ENCODE measurements at regions not wholly inside any gene's neighbourhood (a gene's known extent, or its start where the extent isn't known, plus 50 kb on each side); places are given as distances from the start of the nearest gene placed in this dataset.

GRCh38 chr3:80705290-80705689, 937.5 kb upstream of the ROBO1 start:
- no peak overlapping the region for H3K27ac ChIP-seq (ENCODE audit: low read depth, low read length, poor library complexity, severe bottlenecking)
- H3K4me2 ChIP-seq (ENCODE audit: low read length) = no peak overlapping the region
- no peaks in the 10 kb centered on the region for H4K20me1 ChIP-seq (ENCODE audit: insufficient read depth, low read length)
- no peak overlapping the region for H3K4me3 ChIP-seq (ENCODE audit: low read depth, low read length, poor library complexity, severe bottlenecking)
- 0 out of 2 replicates have a peak, but pooled peaks cover 11% of the 10 kb centered on the region for H3K9me3 ChIP-seq (ENCODE audit: low read length)
- no peaks in the 10 kb centered on the region for H3K4me1 ChIP-seq (ENCODE audit: insufficient read depth, low read length, poor library complexity, severe bottlenecking)
- intact Hi-C loops (cut with micrococcal nuclease; ENCODE audit: unreplicated experiment) = no loop called here
- H3K36me3 ChIP-seq (ENCODE audit: insufficient read depth, low read length) = no peaks in the 10 kb centered on the region
- H3K9me2 ChIP-seq (ENCODE audit: insufficient read depth, low read length) = no peaks in the 10 kb centered on the region
- ChIA-PET CTCF (ENCODE audit: unreplicated experiment) (no interaction called here), POLR2A (no interaction called here)
- no peak overlapping the region for H2AFZ ChIP-seq (ENCODE audit: low read length)
- no peak for DNase-seq (ENCODE audit: low spot score)
- no TSS peak for BruUV-seq (replicated peaks)
- no peak for TF ChIP-seq EZH2phosphoT487 (IDR thresholded peaks at IDR 0.05; ENCODE audit: borderline replicate concordance, low read depth, low read length)
- TF ChIP-seq, protein P1, sequence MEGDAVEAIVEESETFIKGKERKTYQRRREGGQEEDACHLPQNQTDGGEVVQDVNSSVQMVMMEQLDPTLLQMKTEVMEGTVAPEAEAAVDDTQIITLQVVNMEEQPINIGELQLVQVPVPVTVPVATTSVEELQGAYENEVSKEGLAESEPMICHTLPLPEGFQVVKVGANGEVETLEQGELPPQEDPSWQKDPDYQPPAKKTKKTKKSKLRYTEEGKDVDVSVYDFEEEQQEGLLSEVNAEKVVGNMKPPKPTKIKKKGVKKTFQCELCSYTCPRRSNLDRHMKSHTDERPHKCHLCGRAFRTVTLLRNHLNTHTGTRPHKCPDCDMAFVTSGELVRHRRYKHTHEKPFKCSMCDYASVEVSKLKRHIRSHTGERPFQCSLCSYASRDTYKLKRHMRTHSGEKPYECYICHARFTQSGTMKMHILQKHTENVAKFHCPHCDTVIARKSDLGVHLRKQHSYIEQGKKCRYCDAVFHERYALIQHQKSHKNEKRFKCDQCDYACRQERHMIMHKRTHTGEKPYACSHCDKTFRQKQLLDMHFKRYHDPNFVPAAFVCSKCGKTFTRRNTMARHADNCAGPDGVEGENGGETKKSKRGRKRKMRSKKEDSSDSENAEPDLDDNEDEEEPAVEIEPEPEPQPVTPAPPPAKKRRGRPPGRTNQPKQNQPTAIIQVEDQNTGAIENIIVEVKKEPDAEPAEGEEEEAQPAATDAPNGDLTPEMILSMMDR (conservative IDR thresholded peaks at IDR 0.05; ENCODE audit: low read length) = no peak
- no peaks in the 10 kb centered on the region for H3K79me2 ChIP-seq (ENCODE audit: insufficient read depth, low read depth, low read length)

- Histone ChIP-seq H3K9me3 (ENCODE audit: low read length) (0 out of 2 replicates have a peak, but pooled peaks cover 11% of the 10 kb centered on the region), H2AFZ (ENCODE audit: low read length) (no peak overlapping the region), H3K4me2 (ENCODE audit: low read length) (no peak overlapping the region), H3K4me3 (ENCODE audit: low read depth, low read length, poor library complexity, severe bottlenecking) (no peak overlapping the region), H3K4me1 (ENCODE audit: insufficient read depth, low read length, poor library complexity, severe bottlenecking) (no peaks in the 10 kb centered on the region), H3K79me2 (ENCODE audit: insufficient read depth, low read depth, low read length) (no peaks in the 10 kb centered on the region), H3K36me3 (ENCODE audit: insufficient read depth, low read length) (no peaks in the 10 kb centered on the region), H3K9me2 (ENCODE audit: insufficient read depth, low read length) (no peaks in the 10 kb centered on the region), H3K27ac (ENCODE audit: low read depth, low read length, poor library complexity, severe bottlenecking) (no peak overlapping the region), H4K20me1 (ENCODE audit: insufficient read depth, low read length) (no peaks in the 10 kb centered on the region)
- DNase-seq (ENCODE audit: low spot score) = no peak
- ChIA-PET CTCF (ENCODE audit: unreplicated experiment) (no interaction called here), POLR2A (no interaction called here)
- TF ChIP-seq, protein P1 (conservative IDR thresholded peaks at IDR 0.05; ENCODE audit: low read length) = no peak
- no peak for TF ChIP-seq EZH2phosphoT487 (IDR thresholded peaks at IDR 0.05; ENCODE audit: borderline replicate concordance, low read depth, low read length)
- BruUV-seq (replicated peaks) = no TSS peak
- intact Hi-C loops (cut with micrococcal nuclease; ENCODE audit: unreplicated experiment) = no loop called here
These were observed 933.6 kb upstream of the ROBO1 start for GRCh38 chr3:80701349-80701748.

- no peaks in the 10 kb centered on the region for H4K20me1 ChIP-seq (ENCODE audit: insufficient read depth, low read length)
- no peaks in the 10 kb centered on the region for H3K9me2 ChIP-seq (ENCODE audit: insufficient read depth, low read length)
- intact Hi-C loops (cut with micrococcal nuclease; ENCODE audit: unreplicated experiment) = no loop called here
- TF ChIP-seq, protein P1 (conservative IDR thresholded peaks at IDR 0.05; ENCODE audit: low read length) = no peak
- no peak for TF ChIP-seq EZH2phosphoT487 (IDR thresholded peaks at IDR 0.05; ENCODE audit: borderline replicate concordance, low read depth, low read length)
- no peaks in the 10 kb centered on the region for H3K79me2 ChIP-seq (ENCODE audit: insufficient read depth, low read depth, low read length)
- ChIA-PET POLR2A (no interaction called here), CTCF (ENCODE audit: unreplicated experiment) (no interaction called here)
- H3K9me3 ChIP-seq (ENCODE audit: low read length) = no peaks in the 10 kb centered on the region
- no peak for DNase-seq (ENCODE audit: low spot score)
- BruUV-seq (replicated peaks) = no TSS peak
- H3K36me3 ChIP-seq (ENCODE audit: insufficient read depth, low read length) = no peaks in the 10 kb centered on the region
- no peak overlapping the region for H3K4me3 ChIP-seq (ENCODE audit: low read depth, low read length, poor library complexity, severe bottlenecking)
- H3K27ac ChIP-seq (ENCODE audit: low read depth, low read length, poor library complexity, severe bottlenecking) = no peak overlapping the region
- H2AFZ ChIP-seq (ENCODE audit: low read length) = no peak overlapping the region
- H3K4me2 ChIP-seq (ENCODE audit: low read length) = no peak overlapping the region
- H3K4me1 ChIP-seq (ENCODE audit: insufficient read depth, low read length, poor library complexity, severe bottlenecking) = no peaks in the 10 kb centered on the region
These were observed 929.5 kb upstream of the ROBO1 start for GRCh38 chr3:80697291-80697690.
